BLaER1 (cell line): ENCODE measurements at regions not wholly inside any gene's neighbourhood (a gene's known extent, or its start where the extent isn't known, plus 50 kb on each side); places are given as distances from the start of the nearest gene placed in this dataset.

ENCODE experiments used
- H3K27ac ChIP-seq: shearing (Covaris generic); formaldehyde crosslinking; 2 replicates; pipeline ENCODE4 v1.8.1; 2022
- H3K27me3 ChIP-seq: shearing (Covaris generic); formaldehyde crosslinking; 2 replicates; pipeline ENCODE4 v1.8.1; 2022
- H3K36me3 ChIP-seq: shearing (Covaris generic); formaldehyde crosslinking; 2 replicates; pipeline ENCODE4 v1.8.1; 2022
- H3K4me1 ChIP-seq: shearing (Covaris generic); formaldehyde crosslinking; 2 replicates; pipeline ENCODE4 v1.8.1; 2022
- H3K4me2 ChIP-seq: shearing (Covaris generic); formaldehyde crosslinking; 2 replicates; pipeline ENCODE4 v1.8.1; 2022
- H3K4me3 ChIP-seq: shearing (Covaris generic); formaldehyde crosslinking; 2 replicates; pipeline ENCODE4 v1.8.1; 2022
- H3K9ac ChIP-seq: shearing (Covaris generic); formaldehyde crosslinking; 2 replicates; pipeline ENCODE4 v1.8.1; 2022
- H3K9me3 ChIP-seq: shearing (Covaris generic); formaldehyde crosslinking; 2 replicates; pipeline ENCODE4 v1.8.1; 2022
- H4K20me1 ChIP-seq: shearing (Covaris generic); formaldehyde crosslinking; 2 replicates; pipeline ENCODE4 v1.8.1; 2022
- Cebpa-rat ChIP-seq: shearing (Covaris generic); IDR thresholded peaks from 2 replicates; pipeline ENCODE4 v1.8.1; 2022

GRCh38 chr3:78050276-78051065 lies 1010.6 kb downstream of the ROBO2 start:
- Histone ChIP-seq H3K4me1 (no peaks in the 10 kb centered on the region), H3K4me3 (no peak overlapping the region), H3K4me2 (no peak overlapping the region), H3K27me3 (no peaks in the 10 kb centered on the region), H4K20me1 (no peaks in the 10 kb centered on the region), H3K9me3 (no peaks in the 10 kb centered on the region), H3K36me3 (no peaks in the 10 kb centered on the region), H3K9ac (no peak overlapping the region), H3K27ac (no peak overlapping the region)
- no peak for TF ChIP-seq Cebpa-rat

DNA sequence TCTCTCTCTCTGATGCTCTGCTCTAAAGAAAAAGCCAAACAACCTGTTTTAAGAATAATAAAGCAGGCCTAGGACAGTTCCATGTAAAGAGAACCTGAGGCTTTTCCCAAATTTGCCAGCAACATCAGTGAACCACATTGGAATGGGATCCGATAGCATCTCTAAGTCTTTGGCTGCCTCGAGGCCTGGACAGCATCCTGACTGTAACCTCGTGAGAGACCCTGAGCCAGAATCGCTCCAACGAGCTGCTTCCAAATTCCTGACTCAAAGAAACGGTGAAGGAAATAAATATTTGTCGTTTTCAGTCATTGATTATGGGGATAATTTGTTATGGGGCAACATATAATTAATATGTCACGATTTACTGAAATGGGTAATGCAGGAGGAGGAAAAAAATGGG lies 1012.8 kb downstream of the ROBO2 start:
- Histone ChIP-seq H3K4me2 (no peak overlapping the region), H3K27ac (no peak overlapping the region), H3K27me3 (no peaks in the 10 kb centered on the region), H3K9me3 (peaks cover 6% of the 10 kb centered on the region; the same call in 1 of the 2 replicates), H4K20me1 (no peaks in the 10 kb centered on the region), H3K4me1 (no peaks in the 10 kb centered on the region), H3K9ac (no peak overlapping the region), H3K4me3 (no peak overlapping the region), H3K36me3 (no peaks in the 10 kb centered on the region)
- TF ChIP-seq Cebpa-rat = no peak

DNA sequence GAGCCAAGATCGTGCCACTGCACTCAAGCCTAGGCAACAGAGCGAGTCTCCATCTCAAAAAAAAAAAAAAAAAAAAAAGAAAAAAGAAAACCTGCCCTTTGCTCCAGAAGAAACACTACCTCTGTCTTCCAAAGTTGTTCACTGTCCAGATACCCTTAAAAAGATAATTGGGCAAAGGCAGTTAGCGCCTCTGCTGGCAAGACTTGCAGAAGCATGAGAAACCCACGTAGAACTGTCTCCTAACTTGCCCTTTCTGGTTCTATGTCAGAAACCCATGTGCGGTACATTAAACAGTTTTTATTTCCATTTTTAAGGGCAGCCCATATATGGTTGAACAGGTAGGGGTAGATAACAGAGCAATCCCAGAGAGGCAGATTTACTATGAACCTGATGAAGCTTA lies 1026.4 kb downstream of the ROBO2 start:
- Histone ChIP-seq H3K36me3 (no peaks in the 10 kb centered on the region), H3K27me3 (no peaks in the 10 kb centered on the region), H3K9me3 (no peaks in the 10 kb centered on the region), H4K20me1 (no peaks in the 10 kb centered on the region), H3K4me1 (no peaks in the 10 kb centered on the region), H3K9ac (no peak overlapping the region), H3K27ac (no peak overlapping the region), H3K4me3 (no peak overlapping the region), H3K4me2 (no peak overlapping the region)
- no peak for TF ChIP-seq Cebpa-rat

GRCh38 chr3:78070188-78070587 lies 1030.3 kb downstream of the ROBO2 start:
- H4K20me1 ChIP-seq = no peaks in the 10 kb centered on the region
- H3K9me3 ChIP-seq = no peaks in the 10 kb centered on the region
- no peaks in the 10 kb centered on the region for H3K27me3 ChIP-seq
- H3K27ac ChIP-seq = no peak overlapping the region
- H3K4me3 ChIP-seq = no peak overlapping the region
- H3K36me3 ChIP-seq = no peaks in the 10 kb centered on the region
- no peak overlapping the region for H3K9ac ChIP-seq
- TF ChIP-seq Cebpa-rat = no peak
- H3K4me1 ChIP-seq = no peaks in the 10 kb centered on the region
- H3K4me2 ChIP-seq = no peak overlapping the region

GRCh38 chr3:78076379-78076778 lies 1036.5 kb downstream of the ROBO2 start:
- H3K36me3 ChIP-seq = no peaks in the 10 kb centered on the region
- no peaks in the 10 kb centered on the region for H4K20me1 ChIP-seq
- no peaks in the 10 kb centered on the region for H3K9me3 ChIP-seq
- no peak overlapping the region for H3K4me3 ChIP-seq
- no peak overlapping the region for H3K9ac ChIP-seq
- H3K27me3 ChIP-seq = no peaks in the 10 kb centered on the region
- no peak overlapping the region for H3K4me2 ChIP-seq
- H3K4me1 ChIP-seq = no peaks in the 10 kb centered on the region
- H3K27ac ChIP-seq = no peak overlapping the region
- TF ChIP-seq Cebpa-rat = no peak

DNA sequence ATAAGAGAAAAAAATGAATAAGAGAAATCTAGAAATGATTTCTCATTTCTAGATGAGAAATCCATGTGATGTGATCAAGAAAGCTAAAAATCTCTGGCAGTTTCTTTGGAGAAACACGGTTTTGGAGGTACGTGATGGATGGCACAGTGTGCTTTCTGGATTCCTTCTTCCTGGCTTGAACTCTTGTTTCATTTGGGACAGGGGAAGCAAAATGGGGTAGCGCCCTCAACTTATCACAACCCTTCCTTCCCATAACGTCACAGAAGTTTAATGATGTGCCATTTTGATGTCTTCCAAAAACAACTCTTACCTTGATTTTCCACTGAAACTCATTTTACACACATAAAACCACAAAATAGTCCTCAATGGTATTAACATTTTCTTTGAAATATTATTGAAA lies 1037.3 kb downstream of the ROBO2 start:
- Histone ChIP-seq H3K27ac (no peak overlapping the region), H3K4me1 (no peaks in the 10 kb centered on the region), H3K27me3 (no peaks in the 10 kb centered on the region), H3K4me3 (no peak overlapping the region), H4K20me1 (no peaks in the 10 kb centered on the region), H3K36me3 (no peaks in the 10 kb centered on the region), H3K9ac (no peak overlapping the region), H3K4me2 (no peak overlapping the region), H3K9me3 (no peaks in the 10 kb centered on the region)
- no peak for TF ChIP-seq Cebpa-rat

GRCh38 chr3:78077842-78078241 lies 1037.9 kb downstream of the ROBO2 start:
- no peaks in the 10 kb centered on the region for H3K4me1 ChIP-seq
- no peaks in the 10 kb centered on the region for H3K27me3 ChIP-seq
- no peak overlapping the region for H3K4me2 ChIP-seq
- H4K20me1 ChIP-seq = no peaks in the 10 kb centered on the region
- no peaks in the 10 kb centered on the region for H3K36me3 ChIP-seq
- H3K9ac ChIP-seq = no peak overlapping the region
- H3K27ac ChIP-seq = no peak overlapping the region
- H3K4me3 ChIP-seq = no peak overlapping the region
- no peak for TF ChIP-seq Cebpa-rat
- H3K9me3 ChIP-seq = no peaks in the 10 kb centered on the region

GRCh38 chr3:78079514-78079913 lies 1039.6 kb downstream of the ROBO2 start:
- Histone ChIP-seq H3K4me1 (no peaks in the 10 kb centered on the region), H3K9ac (no peak overlapping the region), H3K4me3 (no peak overlapping the region), H4K20me1 (no peaks in the 10 kb centered on the region), H3K4me2 (no peak overlapping the region), H3K27me3 (no peaks in the 10 kb centered on the region), H3K36me3 (no peaks in the 10 kb centered on the region), H3K9me3 (no peaks in the 10 kb centered on the region), H3K27ac (no peak overlapping the region)
- TF ChIP-seq Cebpa-rat = no peak

- no peaks in the 10 kb centered on the region for H3K27me3 ChIP-seq
- no peak overlapping the region for H3K4me2 ChIP-seq
- no peak overlapping the region for H3K27ac ChIP-seq
- H3K9me3 ChIP-seq = no peaks in the 10 kb centered on the region
- H4K20me1 ChIP-seq = no peaks in the 10 kb centered on the region
- no peak overlapping the region for H3K4me3 ChIP-seq
- H3K36me3 ChIP-seq = no peaks in the 10 kb centered on the region
- no peak overlapping the region for H3K9ac ChIP-seq
- no peak for TF ChIP-seq Cebpa-rat
- H3K4me1 ChIP-seq = no peaks in the 10 kb centered on the region
Measured at GRCh38 chr3:78086150-78086549, 1046.3 kb downstream of the ROBO2 start.

- no peaks in the 10 kb centered on the region for H3K27me3 ChIP-seq
- no peak overlapping the region for H3K4me2 ChIP-seq
- no peak overlapping the region for H3K4me3 ChIP-seq
- no peaks in the 10 kb centered on the region for H4K20me1 ChIP-seq
- H3K4me1 ChIP-seq = no peaks in the 10 kb centered on the region
- H3K27ac ChIP-seq = no peak overlapping the region
- no peaks in the 10 kb centered on the region for H3K9me3 ChIP-seq
- no peak for TF ChIP-seq Cebpa-rat
- no peaks in the 10 kb centered on the region for H3K36me3 ChIP-seq
- no peak overlapping the region for H3K9ac ChIP-seq
Measured at GRCh38 chr3:78087134-78087533, 1047.2 kb downstream of the ROBO2 start.

DNA sequence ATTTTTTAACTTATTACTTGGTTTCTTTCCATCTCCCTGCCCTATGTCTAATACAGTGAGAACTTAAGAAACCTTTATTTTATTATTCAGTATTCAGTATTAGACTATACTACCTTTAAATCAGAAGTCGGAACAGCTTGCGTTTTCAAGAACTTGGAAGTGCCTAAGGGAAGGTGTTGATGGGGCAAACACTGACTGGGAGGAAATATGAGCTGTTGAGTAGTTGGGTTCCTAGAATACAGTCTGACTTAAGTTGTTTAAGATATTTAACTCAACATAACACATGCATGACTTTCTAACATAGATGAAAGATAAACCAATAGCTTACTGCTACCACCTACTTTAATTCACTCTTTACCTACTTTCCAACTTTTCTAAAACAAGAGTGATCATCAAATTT lies 1048.1 kb downstream of the ROBO2 start:
- TF ChIP-seq Cebpa-rat = no peak
- Histone ChIP-seq H3K9me3 (no peaks in the 10 kb centered on the region), H3K4me3 (no peak overlapping the region), H3K27ac (no peak overlapping the region), H3K27me3 (no peaks in the 10 kb centered on the region), H3K4me1 (no peaks in the 10 kb centered on the region), H3K9ac (no peak overlapping the region), H3K4me2 (no peak overlapping the region), H3K36me3 (no peaks in the 10 kb centered on the region), H4K20me1 (no peaks in the 10 kb centered on the region)
